ENCODE measurements at regions not wholly inside any gene's neighbourhood (a gene's known extent, or its start where the extent isn't known, plus 50 kb on each side); places are given as distances from the start of the nearest gene placed in this dataset.

- DNase-seq = no peak
These were observed 816.8 kb upstream of the FAT3 start for GRCh38 chr11:91407842-91408241.

GRCh38 chr11:91406009-91406408 is 818.6 kb upstream of the FAT3 start:
- no peak for DNase-seq

GRCh38 chr11:91404344-91404743 is 820.3 kb upstream of the FAT3 start:
- DNase-seq = no peak

- no peak for DNase-seq
These were observed 827.5 kb upstream of the FAT3 start for GRCh38 chr11:91397134-91397468.

- no peak for DNase-seq
These were observed 828.1 kb upstream of the FAT3 start for GRCh38 chr11:91396236-91397133.

GRCh38 chr11:91394727-91395414 is 829.7 kb upstream of the FAT3 start:
- no peak for DNase-seq

GRCh38 chr11:91394073-91394726 is 830.4 kb upstream of the FAT3 start:
- no peak for DNase-seq

GRCh38 chr11:91382946-91383345 is 841.7 kb upstream of the FAT3 start:
- no peak for DNase-seq

- DNase-seq = no peak
These were observed 849.8 kb upstream of the FAT3 start for GRCh38 chr11:91374794-91375193.

- no peak for DNase-seq
These were observed 851.1 kb upstream of the FAT3 start for GRCh38 chr11:91373497-91373896.

GRCh38 chr11:91366816-91367215 is 857.8 kb upstream of the FAT3 start:
- no peak for DNase-seq

- no peak for DNase-seq
These were observed 858.5 kb upstream of the FAT3 start for GRCh38 chr11:91365986-91366585.

GRCh38 chr11:91350931-91351330 is 873.7 kb upstream of the FAT3 start:
- no peak for DNase-seq

- no peak for DNase-seq
These were observed 897.9 kb upstream of the FAT3 start for GRCh38 chr11:91326751-91327150.

GRCh38 chr11:91326280-91326679 is 898.3 kb upstream of the FAT3 start:
- no peak for DNase-seq

GRCh38 chr11:91314521-91314920 is 910.1 kb upstream of the FAT3 start:
- no peak for DNase-seq

- DNase-seq = no peak
These were observed 912.1 kb upstream of the FAT3 start for GRCh38 chr11:91312541-91312940.

- DNase-seq = no peak
These were observed 914.5 kb upstream of the FAT3 start for GRCh38 chr11:91310085-91310484.

GRCh38 chr11:91308069-91308468 is 916.5 kb upstream of the FAT3 start:
- no peak for DNase-seq

- DNase-seq = no peak
These were observed 919.2 kb upstream of the FAT3 start for GRCh38 chr11:91305402-91305801.

GRCh38 chr11:91303749-91304148 is 920.9 kb upstream of the FAT3 start:
- DNase-seq = no peak

- peak; percentile 72 for DNase-seq
These were observed 924.6 kb upstream of the FAT3 start for GRCh38 chr11:91299980-91300379.

GRCh38 chr11:91296629-91297028 is 928.0 kb upstream of the FAT3 start:
- peak; percentile 56 for DNase-seq

GRCh38 chr11:91295591-91295990 is 929.0 kb upstream of the FAT3 start:
- peak; percentile 5 for DNase-seq

All from MV-4-11 (cell line).